Astrocyte of the cerebellum (primary cell): ENCODE measurements at regions not wholly inside any gene's neighbourhood (a gene's known extent, or its start where the extent isn't known, plus 50 kb on each side); places are given as distances from the start of the nearest gene placed in this dataset.

Source experiments
- DNase-seq: peaks from one replicate; pipeline ENCODE4 v3.0.0-alpha.2; 2011; ENCODE audit warnings: low read depth
- H3K4me3 ChIP-seq: 2 replicates; pipeline ENCODE4 v1.5.1; 2011; ENCODE audit warnings: mild to moderate bottlenecking, low read depth, low read length, moderate library complexity
- CTCF ChIP-seq: IDR thresholded peaks from 2 replicates; pipeline ENCODE4 v1.5.1; 2012; ENCODE audit warnings: low read length, low read depth, moderate library complexity, mild to moderate bottlenecking; ENCODE audit errors: missing control alignments
- in situ Hi-C: cut with HindIII; loops from 2 replicates; pipeline ENCODE4 v1.10.0; 2017; ENCODE audit warnings: low sequenced_read_pairs

GRCh38 chr5:82673057-82673809 lies 395.1 kb upstream of the RPS23 start:
- DNase-seq, result no peak
- in situ Hi-C loops, result no loop called here
- TF ChIP-seq CTCF, result no peak
- no peak overlapping the region for H3K4me3 ChIP-seq

- DNase-seq, result no peak
- no peak for TF ChIP-seq CTCF
- H3K4me3 ChIP-seq, result no peak overlapping the region
- in situ Hi-C loops, result no loop called here
Observed at GRCh38 chr5:82670692-82671091, 392.5 kb upstream of the RPS23 start.

- no peak for TF ChIP-seq CTCF
- no peak overlapping the region for H3K4me3 ChIP-seq
- in situ Hi-C loops, result no loop called here
- no peak for DNase-seq
Observed at GRCh38 chr5:82669720-82670119, 391.6 kb upstream of the RPS23 start.

- DNase-seq, result no peak
- in situ Hi-C loops, result no loop called here
- H3K4me3 ChIP-seq, result no peak overlapping the region
- no peak for TF ChIP-seq CTCF
Observed at GRCh38 chr5:82666312-82666711, 388.2 kb upstream of the RPS23 start.

GRCh38 chr5:82664732-82665131 lies 386.6 kb upstream of the RPS23 start:
- in situ Hi-C loops, result no loop called here
- DNase-seq, result no peak
- no peak overlapping the region for H3K4me3 ChIP-seq
- TF ChIP-seq CTCF, result no peak

GRCh38 chr5:82663225-82663624 lies 385.1 kb upstream of the RPS23 start:
- H3K4me3 ChIP-seq, result no peak overlapping the region

More at GRCh38 chr5:82663225-82663624, 385.1 kb upstream of the RPS23 start:
- DNase-seq, result no peak
- TF ChIP-seq CTCF, result no peak
- in situ Hi-C loops, result no loop called here
